ENCODE measurements at regions not wholly inside any gene's neighbourhood (a gene's known extent, or its start where the extent isn't known, plus 50 kb on each side); places are given as distances from the start of the nearest gene placed in this dataset.

- H3K4me3 ChIP-seq (ENCODE audit: low read depth, low read length): no peak overlapping the region
- TF ChIP-seq CTCF (IDR thresholded peaks at IDR 0.05; ENCODE audit: borderline replicate concordance, insufficient read depth, low read depth, low read length): no peak
Measured at GRCh38 chr3:106172780-106173179, 304.0 kb upstream of the CBLB start.

- no peak overlapping the region for H3K4me3 ChIP-seq (ENCODE audit: low read depth, low read length)
- TF ChIP-seq CTCF (IDR thresholded peaks at IDR 0.05; ENCODE audit: borderline replicate concordance, insufficient read depth, low read depth, low read length): no peak
Measured at GRCh38 chr3:106175276-106175675, 306.5 kb upstream of the CBLB start.

- no peak overlapping the region for H3K4me3 ChIP-seq (ENCODE audit: low read depth, low read length)
- no peak for TF ChIP-seq CTCF (IDR thresholded peaks at IDR 0.05; ENCODE audit: borderline replicate concordance, insufficient read depth, low read depth, low read length)
Measured at GRCh38 chr3:106176734-106177133, 307.9 kb upstream of the CBLB start.

GRCh38 chr3:106182950-106183511 is 314.2 kb upstream of the CBLB start:
- no peak overlapping the region for H3K4me3 ChIP-seq (ENCODE audit: low read depth, low read length)
- TF ChIP-seq CTCF (IDR thresholded peaks at IDR 0.05; ENCODE audit: borderline replicate concordance, insufficient read depth, low read depth, low read length): no peak

- no peak overlapping the region for H3K4me3 ChIP-seq (ENCODE audit: low read depth, low read length)
- TF ChIP-seq CTCF (IDR thresholded peaks at IDR 0.05; ENCODE audit: borderline replicate concordance, insufficient read depth, low read depth, low read length): no peak
Measured at GRCh38 chr3:106183762-106184391, 315.1 kb upstream of the CBLB start.

GRCh38 chr3:106184540-106185457 is 316.0 kb upstream of the CBLB start:
- TF ChIP-seq CTCF (IDR thresholded peaks at IDR 0.05; ENCODE audit: borderline replicate concordance, insufficient read depth, low read depth, low read length): no peak
- H3K4me3 ChIP-seq (ENCODE audit: low read depth, low read length): no peak overlapping the region
